ENCODE measurements at regions not wholly inside any gene's neighbourhood (a gene's known extent, or its start where the extent isn't known, plus 50 kb on each side); places are given as distances from the start of the nearest gene placed in this dataset.

GRCh38 chr15:58235961-58236360 is 97.8 kb downstream of the AQP9 start:
- no peak for DNase-seq (ENCODE audit: low spot score)
- no peak for ATAC-seq (ENCODE audit: low FRiP score)

DNA sequence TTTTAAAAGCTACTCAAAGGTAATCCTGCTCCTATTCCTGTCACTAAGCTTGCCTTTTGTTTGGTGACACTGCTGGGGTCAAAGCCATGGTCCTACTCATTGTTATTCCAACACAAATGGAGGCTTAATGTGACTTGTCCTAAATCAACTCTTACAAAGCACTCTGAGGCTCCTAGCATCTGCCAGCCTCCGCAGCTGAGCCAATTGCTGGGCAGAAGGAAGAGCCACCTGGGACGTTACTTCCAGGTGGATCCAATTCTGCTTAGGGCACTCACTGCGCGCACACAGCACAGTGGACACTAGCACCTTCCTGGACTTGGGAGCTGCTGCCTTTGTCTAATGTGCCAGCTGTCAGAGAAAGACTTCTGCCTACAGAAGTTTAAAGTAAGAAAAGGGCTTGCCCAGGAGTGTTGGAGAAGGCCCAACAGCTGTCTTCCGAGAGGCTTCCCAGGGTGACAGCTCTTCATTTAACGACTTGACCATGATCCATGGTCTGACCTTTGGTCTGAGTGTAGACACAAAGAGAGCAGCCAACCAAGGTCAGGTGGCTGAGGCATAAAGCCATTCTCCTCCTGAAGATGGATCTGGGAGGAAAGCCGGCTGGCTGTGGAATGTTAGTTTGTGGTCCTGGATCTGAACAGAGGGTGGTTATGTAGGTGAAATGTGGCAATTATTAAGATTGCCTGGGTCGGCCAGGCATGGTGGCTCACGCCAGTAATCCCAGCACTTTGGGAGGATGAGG is 102.2 kb downstream of the AQP9 start:
- ATAC-seq (ENCODE audit: low FRiP score): no peak
- no peak for DNase-seq (ENCODE audit: low spot score)
- TF ChIP-seq CTCF (IDR thresholded peaks at IDR 0.05): no peak

More at GRCh38 chr15:58235961-58236360, 97.8 kb downstream of the AQP9 start:
- no peak for TF ChIP-seq CTCF (IDR thresholded peaks at IDR 0.05)

DNA sequence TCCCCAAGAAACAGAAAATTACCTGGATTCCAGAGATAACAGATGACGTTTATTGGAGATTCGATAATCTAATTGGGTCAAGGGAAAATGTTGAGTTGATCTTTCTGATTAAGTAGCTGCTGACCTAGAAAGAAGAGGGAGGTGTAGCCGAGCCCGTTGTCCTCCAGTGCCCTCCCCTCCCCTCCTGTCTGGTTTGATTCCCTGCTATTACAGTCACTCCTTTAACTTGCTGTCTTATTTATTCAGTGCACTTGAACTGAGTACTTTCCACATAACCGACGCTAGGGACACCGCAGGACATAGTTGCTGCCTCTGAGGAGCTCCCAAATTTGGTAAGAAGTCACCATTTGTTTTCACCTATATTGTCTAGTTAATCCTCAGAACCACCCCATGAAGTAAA is 103.7 kb downstream of the AQP9 start:
- TF ChIP-seq CTCF (IDR thresholded peaks at IDR 0.05): no peak
- no peak for ATAC-seq (ENCODE audit: low FRiP score)
- no peak for DNase-seq (ENCODE audit: low spot score)

DNA sequence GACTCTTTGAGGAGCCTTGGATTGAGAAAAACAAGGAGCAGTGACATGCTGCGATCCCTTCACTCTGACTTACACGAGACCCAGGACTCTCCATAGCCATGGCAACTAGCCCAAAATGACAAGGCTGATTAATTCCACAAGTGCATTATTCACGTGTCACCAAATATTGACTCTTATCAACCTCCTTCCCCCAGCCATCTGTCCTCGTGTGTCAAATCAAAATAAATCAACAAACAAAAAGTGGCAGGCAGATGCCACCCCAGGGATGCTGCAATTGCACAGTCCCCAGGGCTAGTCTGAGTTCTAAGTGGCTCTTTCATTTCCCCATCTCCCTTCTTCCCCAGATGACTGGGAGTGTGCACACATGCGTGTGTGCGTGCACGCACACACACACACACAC is 104.9 kb downstream of the AQP9 start:
- DNase-seq (ENCODE audit: low spot score) (no peak), ATAC-seq (ENCODE audit: low FRiP score) (no peak)
- TF ChIP-seq CTCF (IDR thresholded peaks at IDR 0.05): no peak

GRCh38 chr15:58244536-58244935 is 106.4 kb downstream of the AQP9 start:
- no peak for ATAC-seq (ENCODE audit: low FRiP score)
- no peak for TF ChIP-seq CTCF (IDR thresholded peaks at IDR 0.05)
- no peak for DNase-seq (ENCODE audit: low spot score)

DNA sequence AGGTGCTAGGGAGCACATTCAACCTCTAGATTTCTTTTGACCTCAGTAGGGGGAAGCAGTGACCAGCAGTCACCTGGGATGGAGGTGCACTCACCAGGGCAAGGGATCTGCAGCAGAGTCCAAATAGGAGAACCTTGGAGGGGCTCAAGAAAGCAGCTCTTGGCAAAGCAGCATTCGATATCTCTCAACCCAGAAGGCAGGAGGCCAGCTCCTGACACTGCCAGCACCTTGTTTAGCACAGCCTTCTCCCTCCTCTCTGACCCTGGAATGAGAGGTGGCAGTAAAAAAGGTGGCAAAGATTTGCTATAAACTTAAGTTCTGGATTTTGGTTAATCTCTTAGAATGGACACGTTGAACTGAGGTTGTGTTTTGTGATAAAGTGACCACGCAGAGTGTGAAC is 107.9 kb downstream of the AQP9 start:
- no peak for DNase-seq (ENCODE audit: low spot score)
- no peak for TF ChIP-seq CTCF (IDR thresholded peaks at IDR 0.05)
- ATAC-seq (ENCODE audit: low FRiP score): no peak
